IMR-90 (cell line): ENCODE measurements at regions not wholly inside any gene's neighbourhood (a gene's known extent, or its start where the extent isn't known, plus 50 kb on each side); places are given as distances from the start of the nearest gene placed in this dataset.
"Not testable (repeated sequence)": the region's sequence is repeated elsewhere in the genome, so short reads cannot be mapped to it uniquely, and the experiment has no call there.

ENCODE experiments used
- ATAC-seq: fragments of 200-7000 bp; cut with Tn5 transposase; 2 replicates; pipeline ENCODE4 v1.9.1; 2020; ENCODE audit warnings: low read depth, mild to moderate bottlenecking, moderate library complexity
- BruUV-seq: library from RNA; stranded (reverse); fragments of 400-500 nt; replicated peaks from 2 replicates; lab custom pipeline; 2021; lab: Mats Ljungman, UMichigan
- CTCF ChIA-PET: fragments of 300-600 bp; formaldehyde crosslinking; extraction: SDS; loops from one replicate; lab custom pipeline; 2021; ENCODE audit warnings: antibody characterized with exemption; lab: Yijun Ruan, JAX
- POLR2A ChIA-PET: fragments of 300-600 bp; sonication (Branson Sonifier 250); formaldehyde crosslinking; loops from one replicate; lab custom pipeline; 2022; ENCODE audit warnings: antibody characterized with exemption; ENCODE audit not compliant: unreplicated experiment; lab: Charles Lee
- DNase-seq: peaks from one replicate; pipeline ENCODE4 v3.0.0; 2013
- H2AFZ ChIP-seq: replicated peaks from 2 replicates; pipeline ENCODE3; 2013; ENCODE audit warnings: low read length, mild to moderate bottlenecking; ENCODE audit not compliant: poor library complexity
- H2AK5ac ChIP-seq: 2 replicates; pipeline ENCODE4 v1.6.1; 2013; ENCODE audit warnings: low read depth, low read length, inconsistent platforms
- H2AK9ac ChIP-seq: replicated peaks from 2 replicates; pipeline ENCODE3; 2013; ENCODE audit warnings: mild to moderate bottlenecking, low read depth, low read length, moderate library complexity; ENCODE audit not compliant: poor library complexity
- H2BK120ac ChIP-seq: 2 replicates; pipeline ENCODE4 v1.6.1; 2013; ENCODE audit warnings: low read depth, low read length, inconsistent platforms
- H2BK15ac ChIP-seq: 3 replicates; pipeline ENCODE4 v1.6.1; 2013; ENCODE audit warnings: low read depth, low read length, inconsistent platforms
- H2BK20ac ChIP-seq: 2 replicates; pipeline ENCODE4 v1.6.1; 2013; ENCODE audit warnings: low read depth, mild to moderate bottlenecking, inconsistent platforms, low read length, moderate library complexity
- H2BK5ac ChIP-seq: 2 replicates; pipeline ENCODE4 v1.6.1; 2013; ENCODE audit warnings: mild to moderate bottlenecking, low read depth, low read length, inconsistent platforms; ENCODE audit not compliant: poor library complexity, severe bottlenecking
- H3K14ac ChIP-seq: replicated peaks from 2 replicates; pipeline ENCODE4 v1.6.1; 2013; ENCODE audit warnings: low read depth, low read length, inconsistent platforms
- H3K18ac ChIP-seq: 2 replicates; pipeline ENCODE4 v1.6.1; 2013; ENCODE audit warnings: low read depth, low read length, control low read depth
- H3K23ac ChIP-seq: 2 replicates; pipeline ENCODE4 v1.6.1; 2013; ENCODE audit warnings: low read depth, low read length, inconsistent platforms
- H3K27ac ChIP-seq: 2 replicates; pipeline ENCODE4 v1.5.1; 2013; ENCODE audit warnings: mild to moderate bottlenecking, control low read depth, low read length; ENCODE audit not compliant: insufficient read depth
- H3K27me3 ChIP-seq: 2 replicates; pipeline ENCODE4 v1.6.1; 2013; ENCODE audit warnings: low read length; ENCODE audit not compliant: control insufficient read depth, insufficient read depth
- H3K36me3 ChIP-seq: 2 replicates; pipeline ENCODE4 v1.6.1; 2013; ENCODE audit warnings: low read length, mixed read lengths; ENCODE audit not compliant: control insufficient read depth, insufficient read depth
- H3K4ac ChIP-seq: 2 replicates; pipeline ENCODE4 v1.6.1; 2013; ENCODE audit warnings: low read depth, low read length, inconsistent platforms
- H3K4me1 ChIP-seq: 2 replicates; pipeline ENCODE4 v1.6.1; 2013; ENCODE audit warnings: low read length, mixed read lengths; ENCODE audit not compliant: control insufficient read depth, insufficient read depth
- H3K4me2 ChIP-seq: 2 replicates; pipeline ENCODE4 v1.6.1; 2013; ENCODE audit warnings: low read depth, mild to moderate bottlenecking, control low read depth, low read length, moderate library complexity
- H3K4me3 ChIP-seq: 2 replicates; pipeline ENCODE4 v1.5.1; 2013; ENCODE audit warnings: low read depth, mild to moderate bottlenecking, control low read depth, low read length, moderate library complexity; ENCODE audit not compliant: insufficient read depth
- H3K56ac ChIP-seq: 2 replicates; pipeline ENCODE4 v1.6.1; 2013; ENCODE audit warnings: low read length, inconsistent platforms; ENCODE audit not compliant: insufficient read depth; ENCODE audit errors: extremely low read depth
- H3K79me1 ChIP-seq, 2 experiments: 2 replicates each; pipeline ENCODE4 v1.6.1; 2013; ENCODE audit warnings: low read length in 2 of 2, inconsistent platforms in 1 of 2, low read depth in 1 of 2
- H3K9ac ChIP-seq: 2 replicates; pipeline ENCODE4 v1.6.1; 2013; ENCODE audit warnings: low read depth, low read length, control low read depth
- H3K9me1 ChIP-seq: 2 replicates; pipeline ENCODE4 v1.6.1; 2013; ENCODE audit warnings: low read length, inconsistent platforms; ENCODE audit not compliant: insufficient read depth
- H3K9me3 ChIP-seq: 2 replicates; pipeline ENCODE4 v1.6.1; 2013; ENCODE audit warnings: low read length; ENCODE audit not compliant: control insufficient read depth, insufficient read depth
- H4K20me1 ChIP-seq: 2 replicates; pipeline ENCODE4 v1.6.1; 2013; ENCODE audit warnings: low read length, inconsistent platforms; ENCODE audit not compliant: insufficient read depth
- H4K5ac ChIP-seq: 2 replicates; pipeline ENCODE4 v1.6.1; 2013; ENCODE audit warnings: mild to moderate bottlenecking, low read depth, low read length, control low read depth
- H4K8ac ChIP-seq, 2 experiments: 2 replicates each; pipeline ENCODE4 v1.6.1; 2013; ENCODE audit warnings: low read depth in 2 of 2, low read length in 2 of 2, control low read depth in 1 of 2, inconsistent platforms in 1 of 2
- H4K91ac ChIP-seq: 2 replicates; pipeline ENCODE4 v1.6.1; 2013; ENCODE audit warnings: low read depth, low read length, inconsistent platforms; ENCODE audit not compliant: insufficient read depth
- WGBS, 2 experiments: methylation state at CpG; one replicate each; pipeline versions ENCODE4 v1.1.5 to v1.1.7; 2013; ENCODE audit warnings: missing lambda C conversion rate in 2 of 2; ENCODE audit not compliant: insufficient read length in 1 of 2; ENCODE audit errors: extremely low coverage in 2 of 2; 5-methylcytosine and 5-hydroxymethylcytosine counted together
- dilution Hi-C: fragments of 300-500 bp; cut with HindIII; formaldehyde crosslinking; loops from one replicate; pipeline ENCODE4 v1.14.3; 2018; ENCODE audit warnings: low sequenced_read_pairs; ENCODE audit not compliant: unreplicated experiment
- in situ Hi-C: fragments of 300-500 bp; cut with MboI; formaldehyde crosslinking; loops from 3 replicates; pipeline ENCODE4 v1.14.3; 2019; ENCODE audit warnings: low sequenced_read_pairs, inconsistent platforms, mixed read lengths
- intact Hi-C: fragments of 100-400 bp; cut with micrococcal nuclease; formaldehyde crosslinking; loops from 2 replicates; pipeline ENCODE4 v1.10.0; 2022

GRCh38 chrX:62906200-62906599 lies 444.9 kb downstream of the SPIN4 start:
- H3K36me3 ChIP-seq, H3K4me1 ChIP-seq, intact Hi-C loops, H2AK9ac ChIP-seq, H3K56ac ChIP-seq, H3K14ac ChIP-seq, H4K8ac ChIP-seq, H3K4me3 ChIP-seq, POLR2A ChIA-PET, H3K23ac ChIP-seq, H2AFZ ChIP-seq, H4K91ac ChIP-seq, H2BK5ac ChIP-seq, H3K9me1 ChIP-seq, in situ Hi-C loops, H3K18ac ChIP-seq, CTCF ChIA-PET, DNase-seq, ATAC-seq, H2BK20ac ChIP-seq, H2AK5ac ChIP-seq, H3K4me2 ChIP-seq, BruUV-seq, H2BK15ac ChIP-seq, H3K79me1 ChIP-seq, H3K27ac ChIP-seq, H2BK120ac ChIP-seq, H4K5ac ChIP-seq, H4K20me1 ChIP-seq, H3K27me3 ChIP-seq, H3K4ac ChIP-seq, dilution Hi-C loops, H3K9me3 ChIP-seq, H3K9ac ChIP-seq: not testable (repeated sequence)
- 74% methylated on average over 5 of the region's 6 CpGs; no CpG with 5 or more reads in 1 of the 2 experiments for WGBS, 2 experiments
